GM20000 (cell line): ENCODE measurements at regions not wholly inside any gene's neighbourhood (a gene's known extent, or its start where the extent isn't known, plus 50 kb on each side); places are given as distances from the start of the nearest gene placed in this dataset.
"Not testable (repeated sequence)": the region's sequence is repeated elsewhere in the genome, so short reads cannot be mapped to it uniquely, and the experiment has no call there.

Experiments
- DNase-seq: peaks from one replicate; pipeline ENCODE4 v3.0.0; 2012; ENCODE audit warnings: low spot score
- TF ChIP-seq, protein P1 (sequence below): IDR thresholded peaks from 2 replicates; pipeline ENCODE4 v1.5.1; 2012; ENCODE audit warnings: mild to moderate bottlenecking, control low read depth; ENCODE audit errors: extremely low read depth, missing control alignments

DNA sequence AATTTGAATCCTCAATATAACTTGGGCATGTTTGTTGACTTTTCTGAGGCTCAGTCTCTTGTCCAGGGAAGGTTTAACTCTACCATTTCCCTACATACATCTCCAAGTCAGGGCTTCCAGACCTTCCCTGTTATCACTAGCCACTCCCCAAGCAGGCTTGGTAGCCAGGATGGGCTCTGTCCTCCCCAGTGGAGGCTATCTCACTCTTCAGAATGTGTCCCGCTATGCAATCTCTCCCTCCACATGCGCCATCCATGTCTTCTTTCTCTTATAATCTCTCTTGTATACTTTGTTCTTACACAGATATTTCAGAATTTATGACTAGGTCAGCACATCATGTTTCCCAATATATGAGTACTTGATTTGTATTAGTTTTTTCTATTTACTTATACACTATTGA is 310.4 kb downstream of the HGF start:
- DNase-seq, result no peak
- TF ChIP-seq, protein P1, sequence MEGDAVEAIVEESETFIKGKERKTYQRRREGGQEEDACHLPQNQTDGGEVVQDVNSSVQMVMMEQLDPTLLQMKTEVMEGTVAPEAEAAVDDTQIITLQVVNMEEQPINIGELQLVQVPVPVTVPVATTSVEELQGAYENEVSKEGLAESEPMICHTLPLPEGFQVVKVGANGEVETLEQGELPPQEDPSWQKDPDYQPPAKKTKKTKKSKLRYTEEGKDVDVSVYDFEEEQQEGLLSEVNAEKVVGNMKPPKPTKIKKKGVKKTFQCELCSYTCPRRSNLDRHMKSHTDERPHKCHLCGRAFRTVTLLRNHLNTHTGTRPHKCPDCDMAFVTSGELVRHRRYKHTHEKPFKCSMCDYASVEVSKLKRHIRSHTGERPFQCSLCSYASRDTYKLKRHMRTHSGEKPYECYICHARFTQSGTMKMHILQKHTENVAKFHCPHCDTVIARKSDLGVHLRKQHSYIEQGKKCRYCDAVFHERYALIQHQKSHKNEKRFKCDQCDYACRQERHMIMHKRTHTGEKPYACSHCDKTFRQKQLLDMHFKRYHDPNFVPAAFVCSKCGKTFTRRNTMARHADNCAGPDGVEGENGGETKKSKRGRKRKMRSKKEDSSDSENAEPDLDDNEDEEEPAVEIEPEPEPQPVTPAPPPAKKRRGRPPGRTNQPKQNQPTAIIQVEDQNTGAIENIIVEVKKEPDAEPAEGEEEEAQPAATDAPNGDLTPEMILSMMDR, result no peak

DNA sequence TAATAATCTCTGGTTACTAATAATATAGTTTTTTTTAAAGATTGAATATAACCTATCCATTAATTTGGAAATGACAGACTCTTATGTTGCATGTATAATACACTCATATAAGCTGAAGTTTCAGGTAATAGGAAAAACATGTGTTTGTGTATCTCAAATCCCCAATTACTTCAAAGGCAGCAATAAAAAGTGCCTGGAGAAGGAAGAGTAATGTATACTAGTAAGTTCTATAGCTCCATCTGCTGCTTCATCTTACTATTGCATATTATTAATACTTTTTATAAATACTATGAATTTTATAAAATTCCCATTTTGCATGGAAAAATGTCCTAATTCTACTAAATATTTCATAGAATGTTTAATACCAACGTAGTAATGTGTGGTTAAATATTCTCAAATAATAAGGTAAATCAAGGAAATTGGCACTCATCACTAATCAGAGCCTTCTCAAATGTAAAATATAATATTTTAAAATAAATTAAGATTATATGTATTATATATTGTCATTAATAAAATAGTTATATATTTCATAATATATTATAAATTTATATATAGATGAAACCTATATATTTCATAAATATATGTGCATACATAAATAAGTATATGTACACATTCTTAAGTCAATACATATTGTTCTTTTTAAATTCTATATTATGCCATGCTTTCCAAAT is 311.9 kb downstream of the HGF start:
- TF ChIP-seq, protein P1, result no peak
- DNase-seq, result no peak

DNA sequence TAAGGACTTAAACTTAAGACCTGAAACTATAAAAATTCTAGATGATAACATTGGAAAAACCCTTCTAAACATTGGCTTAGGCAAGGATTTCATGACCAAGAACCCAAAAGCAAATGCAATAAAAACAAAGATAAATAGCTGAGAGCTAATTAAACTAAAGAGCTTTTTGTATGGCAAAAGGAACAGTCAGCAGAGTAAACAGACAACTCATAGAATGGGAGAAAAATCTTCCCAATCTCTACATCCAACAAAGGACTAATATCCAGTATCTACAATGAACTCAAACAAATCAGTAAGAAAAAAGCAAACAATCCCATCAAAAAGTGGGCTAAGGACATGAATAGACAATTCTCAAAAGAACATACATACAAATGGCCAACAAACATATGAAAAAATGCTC is 316.1 kb downstream of the HGF start:
- not testable (repeated sequence) for DNase-seq

DNA sequence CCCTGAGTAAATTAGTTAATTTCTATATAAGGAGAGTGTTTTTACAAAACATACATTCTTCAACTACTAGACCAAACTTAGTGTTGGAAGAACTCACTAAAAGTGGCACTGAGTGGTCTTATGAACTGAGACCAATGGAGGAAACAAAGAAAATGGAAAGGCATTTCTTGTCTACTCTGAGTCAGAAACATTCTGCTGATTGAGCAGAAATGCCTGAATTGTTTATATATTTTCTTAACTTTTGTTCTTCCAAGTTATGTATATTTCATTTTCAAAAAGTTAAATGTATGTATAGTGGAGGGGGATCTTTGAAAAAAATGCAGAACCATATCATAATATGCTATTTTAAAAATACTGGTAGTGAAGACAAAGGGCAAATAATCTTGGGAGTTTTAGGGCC is 320.7 kb downstream of the HGF start:
- TF ChIP-seq, protein P1, result no peak
- no peak for DNase-seq

DNA sequence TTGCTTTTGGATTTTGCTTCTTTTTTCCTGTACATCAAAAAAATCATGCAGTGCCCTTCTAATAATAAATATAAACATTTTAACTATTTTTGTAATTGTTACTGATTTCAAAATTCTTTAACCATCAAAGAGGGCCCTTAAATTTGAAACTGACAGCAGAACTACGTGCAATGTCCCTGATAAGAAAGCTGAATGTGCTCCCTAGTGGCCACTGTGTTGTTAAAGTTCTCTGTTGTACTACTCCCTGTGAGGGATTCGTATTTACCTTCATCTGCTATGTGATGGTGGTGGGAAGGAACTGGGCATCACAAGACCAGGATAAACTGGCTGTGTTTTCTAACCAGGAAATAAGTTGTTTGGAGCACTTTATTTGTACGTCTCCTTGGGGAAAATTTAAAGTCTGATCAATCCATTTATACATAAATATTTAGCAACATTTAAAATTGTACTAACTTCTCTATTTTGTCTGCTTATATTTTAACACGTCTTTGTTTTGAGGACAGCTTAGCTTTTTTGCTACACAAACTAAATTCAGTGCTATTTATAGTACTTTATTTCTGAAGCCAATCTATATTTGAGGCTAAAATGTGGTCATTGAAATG is 322.4 kb downstream of the HGF start:
- no peak for DNase-seq
- TF ChIP-seq, protein P1, result no peak

DNA sequence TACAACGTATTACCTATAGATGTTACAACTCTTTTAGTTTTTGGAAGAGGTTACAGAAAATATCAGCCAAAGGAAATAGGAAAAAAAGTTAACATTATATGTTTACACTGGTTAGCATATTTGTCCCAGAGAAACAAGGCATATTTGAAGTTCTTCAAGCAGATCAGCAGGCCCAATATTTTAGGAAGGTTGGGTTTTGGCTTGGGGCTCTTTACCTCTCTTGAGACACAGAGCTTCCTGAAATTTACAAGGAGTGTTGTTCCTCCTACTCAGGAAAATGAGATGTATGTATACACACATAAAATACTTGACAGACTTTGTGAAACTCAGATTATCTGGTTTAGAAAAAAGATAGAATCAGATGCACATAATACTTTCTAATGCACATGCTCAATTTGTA is 323.6 kb downstream of the HGF start:
- no peak for DNase-seq
- TF ChIP-seq, protein P1, result no peak

DNA sequence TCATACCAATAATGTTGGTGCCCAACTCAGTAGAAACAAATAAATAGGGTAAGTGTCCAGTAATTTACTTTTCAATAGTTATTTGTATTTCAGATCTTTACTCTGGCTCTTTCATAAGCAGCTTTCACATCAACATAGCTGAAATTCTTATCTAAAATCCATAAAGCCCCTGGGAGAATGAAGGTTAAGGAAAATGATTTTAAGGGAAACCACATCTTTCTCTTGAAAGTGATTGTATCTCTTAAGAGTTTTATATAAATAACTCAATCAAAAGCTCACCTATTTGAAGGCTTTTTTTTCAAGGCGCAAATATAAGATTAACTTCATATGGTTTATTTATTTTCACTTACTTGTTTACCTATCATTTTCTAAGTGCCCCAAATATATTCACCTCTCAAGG is 324.4 kb downstream of the HGF start:
- TF ChIP-seq, protein P1, result no peak
- DNase-seq, result no peak

DNA sequence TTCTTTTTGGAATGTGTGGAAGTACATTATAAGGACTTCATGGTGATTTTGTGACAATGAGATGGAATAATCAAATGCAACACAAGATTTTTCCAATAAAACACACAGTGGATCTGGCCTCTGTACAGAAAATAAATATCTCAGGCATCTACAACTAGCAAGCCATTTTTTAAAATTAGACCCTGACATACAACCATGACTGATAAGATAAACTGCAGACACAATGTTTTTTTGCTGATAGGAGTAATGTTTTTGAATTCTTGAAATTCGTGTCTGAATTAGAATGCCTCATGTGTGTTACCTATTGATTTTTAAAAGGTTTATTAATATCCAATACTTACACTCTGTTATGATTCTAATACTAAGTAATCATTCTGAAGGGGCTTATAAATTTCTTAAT is 328.1 kb downstream of the HGF start:
- no peak for DNase-seq
- TF ChIP-seq, protein P1, result no peak
